Mucosa of descending colon (tissue), 3 donors: ENCODE measurements at regions not wholly inside any gene's neighbourhood (a gene's known extent, or its start where the extent isn't known, plus 50 kb on each side); places are given as distances from the start of the nearest gene placed in this dataset.
"Not testable (repeated sequence)": the region's sequence is repeated elsewhere in the genome, so short reads cannot be mapped to it uniquely, and the experiment has no call there.

ENCODE experiments used
- ATAC-seq: fragments of 200-7000 bp; cut with Tn5 transposase; one replicate; pipeline ENCODE4 v1.9.1; 2020; ENCODE audit warnings: mild to moderate bottlenecking, moderate library complexity
- DNase-seq, 3 donors: peaks; one replicate each; pipeline ENCODE4 v3.0.0-alpha.2; 2020
- H3K36me3 ChIP-seq: fragments of 200-600 bp; one replicate; pipeline ENCODE4 v1.8.0; 2021; ENCODE audit warnings: low read depth, mild to moderate bottlenecking
- H3K4me1 ChIP-seq: fragments of 200-600 bp; one replicate; pipeline ENCODE4 v1.8.0; 2021; ENCODE audit warnings: low read depth, mild to moderate bottlenecking
- H3K4me3 ChIP-seq: fragments of 200-600 bp; one replicate; pipeline ENCODE4 v1.8.0; 2021; ENCODE audit warnings: mild to moderate bottlenecking
- H3K9me3 ChIP-seq: fragments of 200-600 bp; one replicate; pipeline ENCODE4 v1.8.0; 2021; ENCODE audit warnings: mild to moderate bottlenecking
- intact Hi-C, 2 donors: fragments of 100-400 bp; cut with DNase I in 1 of 2; cut with micrococcal nuclease in 1 of 2; formaldehyde crosslinking; loops; one replicate each; pipeline versions ENCODE4 v1.11.0 to v1.11.1; 2022; cut with DNase I, micrococcal nuclease
- TF ChIP-seq, protein P1 (sequence below): fragments of 200-600 bp; IDR thresholded peaks from one replicate; pipeline ENCODE4 v1.8.0; 2022; ENCODE audit warnings: antibody characterized with exemption, mild to moderate bottlenecking
- donor health status: DM: no; HTN: no; CAD: no; lungs with moderate emphysema.
- donor health status: DM: no; HTN: no; CAD: no.
- donor health status: DM: no; HTN: yes; CAD: no.

DNA sequence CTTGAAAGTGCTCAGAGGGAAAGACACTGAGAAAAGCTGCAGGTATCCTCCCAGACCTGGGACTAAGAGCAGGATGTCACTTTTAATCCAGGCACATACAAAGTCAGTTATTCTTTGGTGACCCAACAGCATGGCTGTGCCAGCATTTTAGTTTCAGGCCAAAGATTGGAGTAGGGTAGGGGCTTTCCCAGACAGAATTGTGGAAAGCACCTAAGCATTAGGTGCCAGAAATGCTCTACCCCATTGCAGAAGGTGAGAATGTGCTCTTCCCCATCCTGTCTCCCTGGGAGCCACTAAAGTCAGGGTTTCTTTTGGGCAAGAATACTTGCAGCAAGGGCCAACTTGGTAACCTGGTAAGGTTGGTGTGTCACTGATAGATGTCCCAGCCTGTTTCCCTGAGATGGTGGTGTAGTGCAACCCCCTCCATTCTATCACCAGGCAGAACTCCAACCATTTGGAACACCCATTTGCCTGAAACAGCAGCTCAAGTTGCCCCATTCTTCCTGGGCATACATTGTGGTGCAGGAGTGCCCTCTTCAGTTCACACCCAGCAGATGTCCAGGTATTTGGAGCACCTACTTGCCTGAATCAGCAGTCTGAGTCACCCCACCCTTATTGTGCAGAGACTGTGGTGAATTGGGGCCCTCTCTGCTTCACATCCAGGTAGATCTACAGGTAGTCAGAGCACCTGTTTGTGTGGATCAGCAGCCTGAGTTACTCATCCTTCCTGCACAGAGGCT is 183.5 kb downstream of the ZC4H2 start:
- ATAC-seq: no peak
- TF ChIP-seq, protein P1, sequence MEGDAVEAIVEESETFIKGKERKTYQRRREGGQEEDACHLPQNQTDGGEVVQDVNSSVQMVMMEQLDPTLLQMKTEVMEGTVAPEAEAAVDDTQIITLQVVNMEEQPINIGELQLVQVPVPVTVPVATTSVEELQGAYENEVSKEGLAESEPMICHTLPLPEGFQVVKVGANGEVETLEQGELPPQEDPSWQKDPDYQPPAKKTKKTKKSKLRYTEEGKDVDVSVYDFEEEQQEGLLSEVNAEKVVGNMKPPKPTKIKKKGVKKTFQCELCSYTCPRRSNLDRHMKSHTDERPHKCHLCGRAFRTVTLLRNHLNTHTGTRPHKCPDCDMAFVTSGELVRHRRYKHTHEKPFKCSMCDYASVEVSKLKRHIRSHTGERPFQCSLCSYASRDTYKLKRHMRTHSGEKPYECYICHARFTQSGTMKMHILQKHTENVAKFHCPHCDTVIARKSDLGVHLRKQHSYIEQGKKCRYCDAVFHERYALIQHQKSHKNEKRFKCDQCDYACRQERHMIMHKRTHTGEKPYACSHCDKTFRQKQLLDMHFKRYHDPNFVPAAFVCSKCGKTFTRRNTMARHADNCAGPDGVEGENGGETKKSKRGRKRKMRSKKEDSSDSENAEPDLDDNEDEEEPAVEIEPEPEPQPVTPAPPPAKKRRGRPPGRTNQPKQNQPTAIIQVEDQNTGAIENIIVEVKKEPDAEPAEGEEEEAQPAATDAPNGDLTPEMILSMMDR: no peak

GRCh38 chrX:64782923-64783322 is 193.3 kb downstream of the ZC4H2 start:
- Histone ChIP-seq H3K4me3 (no peak overlapping the region), H3K36me3 (no peaks in the 10 kb centered on the region), H3K9me3 (peaks cover 3% of the 10 kb centered on the region), H3K4me1 (no peaks in the 10 kb centered on the region)
- DNase-seq: no peak
- TF ChIP-seq, protein P1: no peak
- intact Hi-C loops: no loop called here
- ATAC-seq: no peak

More for the DNA sequence above, 183.5 kb downstream of the ZC4H2 start:
- Histone ChIP-seq H3K4me3 (no peak overlapping the region), H3K36me3 (no peaks in the 10 kb centered on the region), H3K4me1 (no peaks in the 10 kb centered on the region), H3K9me3 (no peaks in the 10 kb centered on the region)
- intact Hi-C loops: no loop called here
- no peak for DNase-seq

GRCh38 chrX:64758047-64758446 is 218.2 kb downstream of the ZC4H2 start:
- no peaks in the 10 kb centered on the region for H3K9me3 ChIP-seq
- no peaks in the 10 kb centered on the region for H3K36me3 ChIP-seq
- no peak for ATAC-seq
- no peaks in the 10 kb centered on the region for H3K4me1 ChIP-seq
- H3K4me3 ChIP-seq: no peak overlapping the region
- DNase-seq: no peak
- TF ChIP-seq, protein P1: no peak
- intact Hi-C loops: no loop called here

DNA sequence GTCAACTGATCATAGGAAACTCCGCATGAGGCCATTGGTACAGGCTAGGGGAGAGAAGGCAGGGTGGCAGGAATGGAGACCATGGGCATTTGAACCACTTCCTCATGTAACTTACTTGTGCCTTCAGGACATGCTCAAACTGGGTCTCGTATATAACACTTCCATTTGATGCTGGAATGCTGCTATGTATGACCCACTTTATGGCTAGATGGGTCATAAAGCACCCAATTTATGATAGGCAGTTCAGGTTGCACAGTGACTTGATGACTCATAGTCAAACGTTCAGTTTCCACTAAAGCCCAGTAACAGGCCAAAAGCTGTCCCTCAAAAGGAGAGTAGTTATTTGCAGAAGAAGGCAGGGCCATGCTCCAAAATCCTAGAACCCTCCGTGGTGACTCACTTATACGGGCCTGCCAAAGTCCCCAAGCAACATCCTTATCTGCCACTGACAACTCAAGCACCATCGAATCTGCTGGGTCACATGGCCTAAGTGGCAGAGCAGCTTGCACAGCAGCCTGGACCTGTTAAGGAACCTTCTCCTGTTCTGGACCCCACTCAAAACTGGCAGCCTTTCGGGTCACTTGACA is 236.4 kb downstream of the ZC4H2 start:
- Histone ChIP-seq H3K4me3 (no peak overlapping the region), H3K36me3 (no peaks in the 10 kb centered on the region), H3K9me3 (no peaks in the 10 kb centered on the region), H3K4me1 (no peaks in the 10 kb centered on the region)
- TF ChIP-seq, protein P1: no peak
- peak in 2 of 3 donors; percentile 5 to 24 for DNase-seq
- ATAC-seq: peak; percentile 72
- intact Hi-C loops: no loop called here

GRCh38 chrX:64698317-64698716 is 277.9 kb downstream of the ZC4H2 start:
- ATAC-seq: no peak
- H3K36me3 ChIP-seq: no peaks in the 10 kb centered on the region
- TF ChIP-seq, protein P1: no peak
- H3K9me3 ChIP-seq: peaks cover 2% of the 10 kb centered on the region
- DNase-seq: peak in 1 of 3 donors; percentile 33
- intact Hi-C loops: no loop called here
- H3K4me3 ChIP-seq: no peak overlapping the region
- H3K4me1 ChIP-seq: no peaks in the 10 kb centered on the region

GRCh38 chrX:64695372-64695771 is 280.9 kb downstream of the ZC4H2 start:
- ATAC-seq, intact Hi-C loops, DNase-seq: not testable (repeated sequence)

More at GRCh38 chrX:64695372-64695771, 280.9 kb downstream of the ZC4H2 start:
- H3K4me3 ChIP-seq, H3K4me1 ChIP-seq, H3K36me3 ChIP-seq, H3K9me3 ChIP-seq: not testable (repeated sequence)
